GM19455 (cell line): ENCODE measurements at regions not wholly inside any gene's neighbourhood (a gene's known extent, or its start where the extent isn't known, plus 50 kb on each side); places are given as distances from the start of the nearest gene placed in this dataset.

Experiments used
- ATAC-seq: cut with Tn5 transposase; IDR thresholded peaks from one replicate; pipeline ENCODE4 v1.9.1; 2021; ENCODE audit not compliant: unreplicated experiment

DNA sequence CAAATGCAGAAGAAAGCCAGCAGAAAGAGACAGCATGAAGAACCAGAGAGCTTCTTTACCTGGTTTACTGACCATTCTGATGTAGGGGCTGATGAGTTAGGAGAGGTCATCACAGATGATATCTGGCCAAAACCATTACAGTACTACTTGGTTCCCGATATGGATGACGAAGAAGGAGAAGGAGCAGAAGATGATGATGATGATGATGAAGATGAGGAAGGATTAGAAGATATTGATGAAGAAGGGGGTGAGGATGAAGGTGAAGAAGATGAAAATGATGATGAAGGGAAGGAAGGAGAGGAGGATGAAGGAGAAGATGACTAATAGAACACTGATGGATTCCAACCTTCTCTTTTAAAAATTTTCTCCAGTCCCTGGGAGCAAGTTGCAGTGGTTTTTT is 178.2 kb upstream of the CRY1 start:
- ATAC-seq: no peak

DNA sequence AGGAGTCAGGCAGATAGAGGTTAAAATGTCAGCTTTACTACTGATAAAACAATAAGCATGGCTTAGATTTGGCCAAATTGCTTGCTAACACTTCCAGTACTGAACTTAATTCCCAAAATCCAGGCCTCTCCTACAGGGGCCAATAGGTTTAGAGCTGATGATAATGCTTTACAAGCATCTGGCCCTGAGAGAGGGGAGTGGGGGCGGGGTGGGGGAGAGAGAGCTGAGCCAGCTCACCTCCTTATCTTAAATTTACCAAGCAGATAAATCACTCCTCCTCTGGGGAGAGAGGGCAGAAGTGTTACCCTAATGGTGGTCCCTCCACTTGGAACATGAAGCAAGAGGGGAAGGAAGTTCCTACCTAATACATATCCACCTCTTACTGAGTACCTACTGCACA is 182.2 kb upstream of the CRY1 start:
- ATAC-seq: no peak

DNA sequence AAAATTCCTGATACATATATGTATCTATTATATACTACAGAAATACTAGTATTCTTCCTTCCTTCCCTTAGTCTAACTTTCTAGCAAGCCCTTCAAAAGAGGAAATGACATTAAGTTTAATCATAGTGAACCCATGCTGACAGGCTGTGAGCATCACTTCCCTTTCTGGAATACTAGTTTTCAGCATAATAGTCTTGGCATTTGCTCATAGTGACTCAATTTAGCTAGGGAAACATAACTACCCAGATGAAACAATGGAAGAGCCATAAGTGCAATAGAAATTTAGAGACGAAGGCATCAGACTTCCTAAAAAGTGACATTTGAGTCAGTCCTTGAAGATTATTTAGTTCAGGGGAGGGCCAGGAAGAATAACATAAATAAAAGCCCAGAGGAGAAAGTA is 184.5 kb upstream of the CRY1 start:
- no peak for ATAC-seq

DNA sequence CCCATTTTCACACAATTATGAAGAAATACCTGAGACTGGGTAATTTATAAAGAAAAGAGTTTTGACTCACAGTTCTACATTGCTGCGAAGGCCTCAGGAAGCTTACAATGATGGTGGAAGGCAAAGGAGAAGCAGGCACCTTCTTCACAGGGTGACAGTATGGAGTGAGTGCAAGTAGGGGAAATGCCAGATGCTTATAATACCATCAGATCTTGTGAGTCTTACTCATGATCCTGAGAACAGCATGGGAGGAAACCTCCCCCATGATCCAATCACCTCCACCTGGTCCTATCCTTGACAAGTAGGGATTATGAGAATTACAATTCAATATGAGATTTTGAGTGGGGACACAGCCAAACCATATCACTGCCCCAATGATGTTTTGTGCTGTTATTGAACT is 189.3 kb upstream of the CRY1 start:
- ATAC-seq: no peak

DNA sequence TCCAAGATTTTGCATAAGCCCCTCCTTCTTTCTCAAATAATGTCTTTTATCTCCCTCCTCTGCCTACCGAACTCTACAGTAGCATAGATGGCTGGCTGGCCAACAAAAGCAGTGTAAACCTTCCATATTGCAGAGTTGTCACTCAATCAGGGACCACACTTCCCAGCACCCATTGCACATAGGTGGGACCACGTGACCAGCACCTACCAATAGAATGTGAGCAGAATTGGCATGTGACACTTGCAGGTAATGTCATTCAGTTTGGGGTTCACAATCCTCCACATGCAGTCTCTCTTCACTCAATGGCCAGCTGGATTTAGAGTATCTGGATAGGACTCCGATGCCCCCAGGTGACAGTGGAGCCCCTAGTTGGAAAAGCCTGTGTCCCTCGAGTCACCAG is 190.3 kb upstream of the CRY1 start:
- no peak for ATAC-seq

DNA sequence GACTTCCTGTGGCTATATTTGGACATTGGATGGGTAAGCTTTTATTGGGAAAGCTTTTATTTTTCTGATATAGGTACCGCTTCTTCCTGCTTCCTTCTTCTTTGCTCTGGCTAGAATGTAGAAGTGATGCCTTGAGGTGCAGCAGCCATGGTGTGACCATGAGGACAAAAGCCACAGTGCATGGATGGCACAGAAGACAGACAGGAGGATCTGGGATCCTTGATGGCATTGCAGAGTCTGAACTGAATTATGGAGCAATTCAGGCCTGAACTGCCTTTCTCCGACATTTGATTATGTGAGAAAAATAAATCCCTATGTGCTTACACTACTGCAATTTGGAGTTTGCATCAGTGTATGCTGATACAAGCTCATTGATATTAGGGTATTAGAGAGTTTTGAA is 191.3 kb upstream of the CRY1 start:
- no peak for ATAC-seq

DNA sequence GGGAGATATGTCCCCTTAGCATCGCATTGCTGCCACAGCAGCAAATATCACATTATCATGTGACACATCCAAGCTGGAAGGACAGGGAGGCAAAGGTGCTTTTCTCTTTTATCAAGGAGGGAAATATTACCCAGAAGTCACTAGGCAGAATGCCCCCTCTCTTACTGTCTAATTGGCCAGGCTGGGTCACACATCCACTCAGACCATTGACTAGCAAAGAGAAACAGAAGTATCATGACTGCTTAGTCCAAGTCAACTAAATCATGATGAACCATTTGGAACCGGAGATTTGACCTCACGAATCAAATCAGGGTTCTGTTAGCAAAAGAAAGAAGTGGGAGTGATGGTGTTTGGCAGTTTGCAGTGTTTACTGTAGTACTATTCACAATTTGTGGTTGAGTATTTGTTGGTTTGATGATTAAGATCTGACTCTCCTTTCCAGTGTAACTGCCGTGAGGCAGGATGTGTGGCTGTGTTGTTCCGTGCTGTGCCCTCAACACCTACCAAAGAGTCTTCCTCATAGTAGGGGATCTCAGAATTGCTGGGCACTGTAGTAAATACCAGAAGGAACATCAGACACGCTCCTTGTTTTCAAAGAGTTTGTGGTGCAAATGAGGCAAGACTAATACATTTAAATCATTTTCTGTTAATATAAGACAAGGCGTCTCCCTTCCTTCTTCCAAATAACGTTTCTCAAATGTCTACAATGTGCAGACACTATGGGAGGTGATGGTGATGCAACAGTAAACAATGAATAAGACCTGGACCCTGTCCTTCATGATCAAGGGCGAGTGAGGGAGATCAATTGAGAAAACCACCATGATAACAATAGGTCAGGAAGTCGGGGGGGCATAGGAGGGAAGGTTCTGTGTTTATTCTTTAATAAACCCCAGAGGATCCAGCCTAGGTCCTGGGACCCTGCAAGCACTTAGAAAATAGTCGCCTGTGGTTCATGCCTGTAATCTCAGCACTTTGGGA is 194.4 kb upstream of the CRY1 start:
- no peak for ATAC-seq

DNA sequence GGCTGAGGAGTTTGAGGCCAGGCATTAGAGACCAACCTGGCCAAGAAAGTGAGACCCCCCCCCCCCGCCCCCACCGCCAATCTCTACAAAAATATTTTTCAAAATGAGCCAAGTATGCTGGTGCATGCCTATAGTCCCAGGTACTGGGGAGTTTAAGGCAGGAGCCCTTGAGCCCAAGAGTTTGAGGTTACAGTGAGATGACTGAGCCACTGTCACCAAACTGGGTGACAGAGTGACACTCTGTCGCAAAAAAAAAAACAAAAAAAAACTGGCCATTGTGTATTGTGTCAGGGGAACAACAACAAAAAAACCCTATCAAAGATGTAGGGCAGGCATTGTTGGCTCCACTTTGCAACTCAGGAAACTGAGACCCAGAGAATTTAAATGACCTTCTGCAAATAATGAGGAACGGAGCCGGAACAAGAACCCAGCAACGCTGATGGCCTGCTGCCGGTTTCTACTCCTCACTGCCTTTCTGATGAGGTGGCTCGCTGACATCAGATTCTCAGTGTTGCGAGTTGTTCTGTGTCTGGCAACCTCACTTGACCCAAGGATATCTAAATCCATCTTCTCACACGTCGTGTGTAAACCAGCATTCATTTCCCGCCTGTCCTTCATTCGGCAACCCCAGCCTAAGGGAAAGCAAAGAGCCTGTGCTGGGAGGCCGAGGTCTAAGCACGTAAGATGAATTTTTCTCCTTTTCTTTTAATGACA is 195.2 kb upstream of the CRY1 start:
- no peak for ATAC-seq

DNA sequence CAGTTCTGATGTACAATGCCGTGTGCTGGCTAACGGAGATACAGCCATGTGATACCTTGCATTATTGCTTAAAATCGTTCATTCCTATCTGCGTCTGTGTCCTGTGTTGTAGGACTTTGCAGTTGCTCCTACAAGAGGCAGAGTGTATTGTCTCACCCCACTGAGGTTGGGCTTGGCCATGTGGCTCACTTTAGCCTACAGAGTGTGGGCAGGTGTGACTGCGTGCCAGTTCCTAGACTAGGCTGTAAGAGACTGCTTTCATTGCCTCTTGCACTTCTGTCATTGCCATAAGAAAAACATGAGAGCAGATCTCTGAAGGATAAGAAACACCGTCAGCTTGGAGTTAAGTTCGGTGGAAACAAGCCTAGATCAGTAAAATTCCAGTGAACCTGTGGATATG is 197.7 kb upstream of the CRY1 start:
- ATAC-seq: no peak

DNA sequence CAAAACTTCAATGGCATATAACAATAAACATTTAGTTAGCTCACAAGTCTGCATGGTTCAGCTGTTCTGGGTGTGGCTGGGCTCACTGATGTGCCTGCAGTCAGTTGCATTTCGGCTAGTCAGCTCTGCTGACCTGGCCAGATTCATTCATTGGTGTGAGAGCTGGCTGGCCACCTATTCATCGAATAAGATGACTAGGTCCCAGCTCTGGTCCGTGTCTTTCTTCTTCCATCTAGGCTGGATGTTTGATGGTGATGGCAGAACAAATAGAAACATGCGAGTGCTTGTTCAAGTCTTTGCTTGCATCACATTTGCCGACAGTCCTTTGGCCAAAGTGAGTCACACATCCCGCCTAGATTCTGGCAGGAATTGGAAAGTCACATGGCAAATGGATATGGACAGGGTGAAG is 203.3 kb upstream of the CRY1 start:
- ATAC-seq: no peak

DNA sequence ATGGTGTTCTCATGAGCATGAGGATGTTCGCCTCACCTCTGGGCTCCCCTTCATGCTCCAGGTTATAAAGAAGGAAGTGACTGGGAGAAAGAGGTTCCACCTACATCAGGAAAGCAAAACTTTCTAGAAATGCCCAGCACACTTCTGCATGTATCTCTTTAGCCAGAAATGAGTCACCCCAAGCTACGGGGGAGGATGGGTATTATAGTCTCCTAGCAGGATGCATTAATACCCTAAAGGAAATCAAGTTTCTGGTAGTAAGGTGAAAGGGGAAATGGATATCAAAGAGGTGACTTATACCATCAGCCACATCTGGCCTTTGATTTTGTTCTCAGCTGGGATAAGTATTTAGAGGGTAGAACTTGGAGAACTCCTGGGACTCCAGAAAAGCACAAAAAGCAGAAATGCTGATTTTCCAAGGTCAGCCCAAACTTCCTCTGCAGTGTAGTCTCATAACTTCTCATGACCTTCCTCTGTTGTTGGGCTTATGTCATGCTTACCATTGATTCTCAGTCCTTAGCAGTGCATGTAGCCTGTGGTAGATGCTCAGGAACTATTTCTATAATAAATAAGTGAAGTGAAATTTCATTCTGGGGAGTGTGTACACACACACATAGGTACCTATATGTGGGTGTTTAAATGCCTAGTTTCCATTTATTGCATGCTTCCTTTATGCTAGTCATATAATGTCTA is 209.4 kb upstream of the CRY1 start:
- ATAC-seq: no peak

DNA sequence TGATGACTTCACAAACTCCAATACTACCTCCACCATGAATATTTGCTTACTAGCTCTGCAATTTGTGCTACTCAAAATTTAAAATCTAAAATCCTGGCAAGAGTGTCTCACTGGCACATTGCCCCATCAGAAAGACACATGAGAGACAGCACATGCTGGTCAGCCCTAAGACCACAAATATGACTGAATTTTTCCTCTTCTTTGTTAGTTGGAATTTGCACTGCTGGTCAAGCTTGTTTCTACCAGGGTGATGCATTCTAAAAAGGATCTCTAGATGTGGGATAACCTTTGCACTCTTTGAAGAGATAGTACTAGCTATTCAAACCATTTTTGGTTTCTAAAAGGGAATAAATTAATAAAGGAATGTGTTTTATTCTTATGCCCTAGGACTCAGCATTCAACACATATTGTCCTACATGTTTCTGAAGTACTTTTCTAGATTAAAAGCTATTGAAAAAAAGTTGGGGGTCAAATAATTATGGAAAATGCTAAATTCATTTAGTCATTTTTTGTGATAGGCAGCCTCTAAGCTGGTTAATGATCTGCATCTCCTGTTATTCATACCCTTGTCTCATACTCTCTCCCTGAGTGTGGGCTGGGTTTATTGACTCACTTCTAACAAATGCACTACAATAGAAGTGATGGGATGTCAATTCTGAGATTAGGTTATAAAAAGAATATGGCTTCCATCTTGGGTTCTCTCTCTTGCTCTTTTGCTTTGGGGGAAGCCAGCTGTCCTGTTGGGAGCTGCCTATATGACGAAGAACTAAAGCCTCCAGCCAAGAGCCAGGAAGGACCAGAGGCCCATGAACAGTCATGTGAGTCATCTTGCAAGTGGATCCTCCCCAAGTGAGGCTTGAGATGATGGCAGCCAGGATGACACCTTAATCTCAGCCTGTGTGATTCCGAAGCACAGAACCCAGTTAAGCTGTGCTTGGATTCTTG is 211.5 kb upstream of the CRY1 start:
- ATAC-seq: no peak

DNA sequence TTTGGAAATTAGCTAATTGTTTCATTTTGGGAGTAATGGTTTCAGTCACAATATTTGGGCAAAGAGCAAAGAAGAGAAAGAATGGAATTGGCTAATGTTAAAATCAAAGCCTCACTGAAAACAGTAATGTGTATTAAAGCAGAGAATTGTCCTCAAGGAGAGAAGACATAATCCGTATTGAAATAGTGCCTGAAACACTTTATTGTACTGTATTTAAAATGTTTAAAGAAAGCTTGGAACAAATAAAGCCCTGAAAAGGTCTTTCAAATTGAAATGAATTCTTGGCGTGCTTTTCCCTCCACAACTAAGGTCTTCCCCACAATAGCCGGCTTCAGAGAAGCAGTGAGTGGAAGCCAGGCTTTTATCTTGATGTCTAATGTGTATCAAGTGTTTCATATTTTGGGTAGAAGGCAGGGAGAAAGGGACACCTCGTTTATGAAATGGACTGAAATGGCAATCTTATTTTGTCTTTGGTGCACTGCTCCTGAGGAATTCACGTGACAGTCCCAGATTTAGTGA is 212.9 kb upstream of the CRY1 start:
- no peak for ATAC-seq

DNA sequence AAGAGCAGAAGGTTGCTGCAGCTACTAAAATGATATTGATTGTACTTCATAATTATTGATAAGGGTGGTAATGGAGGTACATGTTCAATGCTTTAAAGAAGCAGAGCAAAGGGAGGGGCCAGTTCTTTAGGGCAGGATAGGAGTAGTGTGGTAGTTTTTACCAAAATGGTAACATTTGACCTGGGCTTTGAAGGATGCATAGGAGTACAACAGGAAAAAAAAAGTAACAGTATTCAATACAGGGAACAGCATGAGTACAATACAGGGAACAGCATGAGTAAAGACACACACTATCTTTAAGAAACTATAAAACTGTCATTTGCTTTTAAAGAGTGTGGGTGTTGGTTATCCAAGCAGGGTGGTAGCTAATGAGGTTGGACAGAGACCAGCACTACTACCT is 215.0 kb upstream of the CRY1 start:
- no peak for ATAC-seq

DNA sequence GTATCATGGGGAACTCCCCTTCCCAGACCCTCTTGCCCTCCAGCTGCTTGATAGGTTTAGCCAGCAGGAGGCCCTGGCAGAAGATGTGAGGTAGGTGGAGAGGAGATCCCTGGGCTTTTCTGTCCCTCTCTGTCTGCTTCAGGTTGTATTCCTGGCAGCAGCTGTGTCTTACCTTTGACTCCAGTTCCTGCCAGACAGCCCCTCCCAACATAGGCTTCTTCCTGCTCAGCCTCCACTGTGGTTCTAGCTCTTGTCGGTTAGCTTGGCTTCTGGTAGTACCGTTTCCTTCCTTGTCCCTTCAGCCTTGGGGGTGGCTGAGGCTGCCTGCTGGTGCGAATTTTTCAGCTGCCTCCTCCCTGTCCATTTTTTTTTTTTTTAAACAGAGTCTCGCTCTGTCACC is 215.7 kb upstream of the CRY1 start:
- no peak for ATAC-seq

DNA sequence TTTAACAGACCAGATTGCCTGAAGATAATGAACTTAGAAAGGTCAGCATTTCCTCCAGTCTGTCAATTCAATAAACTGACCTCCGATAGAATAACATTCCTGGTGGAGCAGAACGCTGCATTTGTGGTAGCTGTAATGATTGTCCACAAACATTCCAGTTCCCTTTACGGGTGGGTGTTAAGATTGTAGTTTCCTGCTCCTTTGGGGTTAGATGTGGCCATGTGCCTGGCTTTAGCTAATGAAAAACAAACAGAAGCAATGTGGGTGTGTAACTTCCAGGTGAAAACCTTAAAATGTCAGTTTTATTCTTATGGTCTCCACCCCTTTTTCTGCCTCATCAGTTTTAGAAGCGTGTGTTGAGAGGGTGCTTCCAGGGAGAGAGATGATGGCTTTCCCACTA is 217.3 kb upstream of the CRY1 start:
- no peak for ATAC-seq

DNA sequence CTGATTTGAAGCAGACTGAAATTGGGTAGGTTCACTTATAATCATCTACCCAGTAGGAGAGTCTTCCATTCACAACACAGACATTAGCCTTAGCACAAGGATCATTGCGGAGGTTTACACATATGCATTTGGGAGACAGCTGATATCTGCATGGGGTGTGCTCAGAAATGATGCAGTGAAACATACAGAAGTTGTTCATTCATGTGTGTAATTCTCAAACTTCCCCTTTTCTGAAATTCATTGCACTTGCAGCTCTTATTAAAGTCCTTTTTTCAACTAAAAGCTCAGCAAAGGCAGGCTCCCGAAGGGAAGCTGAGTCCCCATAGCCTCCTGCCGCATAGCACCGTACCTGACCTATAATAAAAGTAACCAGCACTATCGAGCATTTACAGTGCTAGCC is 218.3 kb upstream of the CRY1 start:
- no peak for ATAC-seq

DNA sequence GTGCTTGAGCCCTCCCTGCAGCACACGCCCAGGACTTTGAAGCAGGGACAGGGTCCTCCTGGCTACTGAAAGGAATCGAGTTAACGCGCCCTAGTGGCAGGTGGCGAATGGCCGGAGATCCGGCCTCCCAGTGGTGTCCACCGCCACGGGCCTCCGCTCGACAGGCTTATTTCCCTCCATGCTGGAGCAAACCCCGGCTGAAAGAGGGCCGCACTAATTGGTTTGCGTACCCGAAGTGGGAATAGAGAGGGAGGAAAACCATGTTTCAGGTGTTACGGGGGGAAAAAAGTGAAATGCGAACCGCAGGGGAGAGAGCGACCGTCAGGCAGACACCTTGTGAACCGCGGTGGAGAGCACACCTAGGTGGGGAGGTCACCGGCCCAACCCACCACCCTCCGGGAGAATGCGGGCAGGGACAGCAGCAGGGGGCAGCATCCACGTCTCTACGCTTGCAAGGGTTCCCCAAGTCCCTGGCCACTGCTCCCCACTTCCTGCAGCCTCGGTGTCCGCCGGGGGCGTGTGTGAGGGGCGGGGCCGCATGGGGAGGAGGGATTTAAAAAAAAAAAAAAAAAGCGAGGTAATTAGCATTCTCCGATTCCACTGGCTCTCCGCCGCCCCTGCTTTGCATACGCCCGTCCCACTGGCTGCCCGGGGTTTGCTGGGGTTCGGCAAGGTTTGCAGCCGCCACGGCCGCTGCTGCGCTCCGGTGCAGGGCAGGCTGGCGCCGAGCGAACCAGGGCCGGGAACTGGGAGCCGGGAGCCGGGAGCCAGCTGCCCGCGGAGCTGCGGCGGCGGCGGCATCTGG is 224.6 kb upstream of the CRY1 start:
- no peak for ATAC-seq

DNA sequence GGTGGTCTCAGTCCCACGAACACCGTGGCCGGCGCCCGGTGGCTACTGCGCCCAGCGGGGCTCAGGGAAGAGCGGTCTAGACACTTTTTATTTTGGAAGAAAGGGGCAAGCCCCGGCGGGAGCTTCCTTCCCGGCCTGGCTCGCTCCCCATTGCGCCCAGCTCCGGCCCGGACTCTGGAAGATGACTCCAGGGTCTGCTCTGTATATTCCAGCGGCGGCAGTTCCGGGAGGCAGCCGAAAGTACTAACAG is 225.1 kb upstream of the CRY1 start:
- ATAC-seq: no peak
